ENCODE measurements at regions not wholly inside any gene's neighbourhood (a gene's known extent, or its start where the extent isn't known, plus 50 kb on each side); places are given as distances from the start of the nearest gene placed in this dataset.

DNA sequence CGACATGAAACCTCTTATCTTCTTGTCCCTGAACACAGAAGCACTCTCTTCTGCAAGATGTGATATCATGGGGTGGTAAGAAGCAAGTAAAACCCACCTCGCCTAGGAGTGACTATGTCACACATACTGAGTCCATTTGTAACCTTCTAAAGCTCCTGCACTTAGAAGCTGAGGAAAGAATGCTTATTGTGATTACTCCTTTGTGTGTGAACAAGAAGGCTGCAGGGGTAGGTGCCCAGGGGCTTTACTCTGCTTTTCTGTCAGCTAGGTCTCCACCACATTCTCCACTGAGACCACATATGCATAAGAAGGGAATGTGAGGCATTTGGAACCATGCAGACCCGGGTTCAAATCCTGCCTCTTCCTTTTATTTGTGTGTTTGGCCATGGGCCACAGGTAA lies 144.3 kb downstream of the DMRTA2 start:
- TF ChIP-seq SIN3A (IDR thresholded peaks at IDR 0.05; ENCODE audit: borderline replicate concordance, insufficient read depth, low read depth, low read length) (no peak), POLR2AphosphoS5 (IDR thresholded peaks at IDR 0.05; ENCODE audit: low read depth, low read length) (no peak), TCF7L2 (IDR thresholded peaks at IDR 0.05; ENCODE audit: low read depth, low read length) (no peak)
- TF ChIP-seq, protein P1, sequence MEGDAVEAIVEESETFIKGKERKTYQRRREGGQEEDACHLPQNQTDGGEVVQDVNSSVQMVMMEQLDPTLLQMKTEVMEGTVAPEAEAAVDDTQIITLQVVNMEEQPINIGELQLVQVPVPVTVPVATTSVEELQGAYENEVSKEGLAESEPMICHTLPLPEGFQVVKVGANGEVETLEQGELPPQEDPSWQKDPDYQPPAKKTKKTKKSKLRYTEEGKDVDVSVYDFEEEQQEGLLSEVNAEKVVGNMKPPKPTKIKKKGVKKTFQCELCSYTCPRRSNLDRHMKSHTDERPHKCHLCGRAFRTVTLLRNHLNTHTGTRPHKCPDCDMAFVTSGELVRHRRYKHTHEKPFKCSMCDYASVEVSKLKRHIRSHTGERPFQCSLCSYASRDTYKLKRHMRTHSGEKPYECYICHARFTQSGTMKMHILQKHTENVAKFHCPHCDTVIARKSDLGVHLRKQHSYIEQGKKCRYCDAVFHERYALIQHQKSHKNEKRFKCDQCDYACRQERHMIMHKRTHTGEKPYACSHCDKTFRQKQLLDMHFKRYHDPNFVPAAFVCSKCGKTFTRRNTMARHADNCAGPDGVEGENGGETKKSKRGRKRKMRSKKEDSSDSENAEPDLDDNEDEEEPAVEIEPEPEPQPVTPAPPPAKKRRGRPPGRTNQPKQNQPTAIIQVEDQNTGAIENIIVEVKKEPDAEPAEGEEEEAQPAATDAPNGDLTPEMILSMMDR (IDR thresholded peaks at IDR 0.05): no peak
- TF ChIP-seq, protein P2, sequence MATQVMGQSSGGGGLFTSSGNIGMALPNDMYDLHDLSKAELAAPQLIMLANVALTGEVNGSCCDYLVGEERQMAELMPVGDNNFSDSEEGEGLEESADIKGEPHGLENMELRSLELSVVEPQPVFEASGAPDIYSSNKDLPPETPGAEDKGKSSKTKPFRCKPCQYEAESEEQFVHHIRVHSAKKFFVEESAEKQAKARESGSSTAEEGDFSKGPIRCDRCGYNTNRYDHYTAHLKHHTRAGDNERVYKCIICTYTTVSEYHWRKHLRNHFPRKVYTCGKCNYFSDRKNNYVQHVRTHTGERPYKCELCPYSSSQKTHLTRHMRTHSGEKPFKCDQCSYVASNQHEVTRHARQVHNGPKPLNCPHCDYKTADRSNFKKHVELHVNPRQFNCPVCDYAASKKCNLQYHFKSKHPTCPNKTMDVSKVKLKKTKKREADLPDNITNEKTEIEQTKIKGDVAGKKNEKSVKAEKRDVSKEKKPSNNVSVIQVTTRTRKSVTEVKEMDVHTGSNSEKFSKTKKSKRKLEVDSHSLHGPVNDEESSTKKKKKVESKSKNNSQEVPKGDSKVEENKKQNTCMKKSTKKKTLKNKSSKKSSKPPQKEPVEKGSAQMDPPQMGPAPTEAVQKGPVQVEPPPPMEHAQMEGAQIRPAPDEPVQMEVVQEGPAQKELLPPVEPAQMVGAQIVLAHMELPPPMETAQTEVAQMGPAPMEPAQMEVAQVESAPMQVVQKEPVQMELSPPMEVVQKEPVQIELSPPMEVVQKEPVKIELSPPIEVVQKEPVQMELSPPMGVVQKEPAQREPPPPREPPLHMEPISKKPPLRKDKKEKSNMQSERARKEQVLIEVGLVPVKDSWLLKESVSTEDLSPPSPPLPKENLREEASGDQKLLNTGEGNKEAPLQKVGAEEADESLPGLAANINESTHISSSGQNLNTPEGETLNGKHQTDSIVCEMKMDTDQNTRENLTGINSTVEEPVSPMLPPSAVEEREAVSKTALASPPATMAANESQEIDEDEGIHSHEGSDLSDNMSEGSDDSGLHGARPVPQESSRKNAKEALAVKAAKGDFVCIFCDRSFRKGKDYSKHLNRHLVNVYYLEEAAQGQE (IDR thresholded peaks at IDR 0.05; ENCODE audit: insufficient read depth in 1 of 2, low read depth in 2 of 2, low read length in 1 of 2): no peak

All from Panc1 (cell line).